IgD-negative memory B cell (primary cell): ENCODE measurements at regions not wholly inside any gene's neighbourhood (a gene's known extent, or its start where the extent isn't known, plus 50 kb on each side); places are given as distances from the start of the nearest gene placed in this dataset.
A peak's percentile ranks its signal among the peaks of the same experiment; 100 is the strongest.
"Not testable (repeated sequence)": the region's sequence is repeated elsewhere in the genome, so short reads cannot be mapped to it uniquely, and the experiment has no call there.

ENCODE experiments used
- H3K27ac Mint-ChIP-seq, 3 donors: one replicate each; pipeline ENCODE4 v1.8.0; 2020 to 2022; ENCODE audit warnings: mild to moderate bottlenecking in 3 of 3, mixed read lengths in 3 of 3, moderate library complexity in 1 of 3
- H3K27me3 Mint-ChIP-seq: one replicate; pipeline ENCODE4 v1.8.0; 2021; ENCODE audit warnings: mixed read lengths
- H3K36me3 Mint-ChIP-seq: one replicate; pipeline ENCODE4 v1.8.0; 2020; ENCODE audit warnings: mild to moderate bottlenecking, mixed read lengths
- H3K4me1 Mint-ChIP-seq, 3 donors: one replicate each; pipeline ENCODE4 v1.8.0; 2020 to 2022; ENCODE audit warnings: mixed read lengths in 3 of 3, mild to moderate bottlenecking in 1 of 3
- H3K4me3 Mint-ChIP-seq, 4 donors: one replicate each; pipeline ENCODE4 v1.8.0; 2020 to 2022; ENCODE audit warnings: mild to moderate bottlenecking in 4 of 4, mixed read lengths in 4 of 4, moderate library complexity in 3 of 4
- H3K9me3 Mint-ChIP-seq, 3 donors: one replicate each; pipeline ENCODE4 v1.8.0; 2020 to 2021; ENCODE audit warnings: mixed read lengths in 3 of 3, mild to moderate bottlenecking in 1 of 3

DNA sequence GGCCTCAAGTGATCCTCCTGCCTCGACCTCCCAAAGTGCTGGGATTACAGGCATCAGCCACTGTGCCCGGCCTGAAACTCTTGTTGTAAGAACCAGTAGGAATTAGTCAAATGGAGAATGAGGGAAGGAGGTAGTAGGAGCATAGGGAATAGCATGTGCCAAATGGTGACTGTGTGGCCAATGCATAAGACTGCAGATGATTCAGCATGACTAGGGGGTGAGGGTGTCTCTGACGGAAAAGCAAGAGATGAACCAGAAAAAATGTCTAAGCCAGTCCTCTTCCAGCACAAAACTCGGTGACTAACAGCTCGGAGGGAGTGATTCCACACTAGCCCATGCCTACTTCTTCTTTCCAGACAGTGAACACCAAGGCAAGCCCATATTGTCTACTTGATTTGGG lies 58.2 kb upstream of the DUSP21 start:
- H3K9me3 Mint-ChIP-seq: no peaks in the 10 kb centered on the region
- no peaks in the 10 kb centered on the region for H3K36me3 Mint-ChIP-seq
- peaks cover 0 to 4% (median 0%) of the 10 kb centered on the region in 3 donors for H3K4me1 Mint-ChIP-seq
- no peaks in the 10 kb centered on the region for H3K27me3 Mint-ChIP-seq
- H3K27ac Mint-ChIP-seq: no peak overlapping the region
- H3K4me3 Mint-ChIP-seq: no peak overlapping the region

DNA sequence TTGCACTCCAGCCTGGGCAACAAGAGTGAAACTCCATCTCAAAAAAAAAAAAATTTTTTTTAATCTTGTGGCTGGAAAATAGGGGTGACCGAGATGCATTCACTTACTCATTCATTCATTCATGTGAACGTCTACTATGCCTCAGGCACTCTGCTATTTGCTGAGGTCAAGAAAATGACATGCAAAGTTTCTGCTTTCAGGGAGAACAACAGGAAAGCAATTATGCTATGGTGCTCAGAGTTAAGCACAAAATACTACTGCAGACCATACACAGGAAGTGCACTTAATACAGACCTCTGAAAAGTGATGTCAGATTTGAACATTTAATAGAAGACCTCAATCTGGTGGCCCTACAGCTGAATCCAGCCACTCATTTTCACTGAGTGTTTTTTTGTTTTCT lies 59.6 kb upstream of the DUSP21 start:
- H3K4me3 Mint-ChIP-seq: no peak overlapping the region
- peaks cover 0 to 3% (median 0%) of the 10 kb centered on the region in 3 donors for H3K9me3 Mint-ChIP-seq
- no peak overlapping the region for H3K27ac Mint-ChIP-seq
- H3K4me1 Mint-ChIP-seq: peaks cover 0 to 4% (median 0%) of the 10 kb centered on the region in 3 donors
- H3K36me3 Mint-ChIP-seq: no peaks in the 10 kb centered on the region
- H3K27me3 Mint-ChIP-seq: no peaks in the 10 kb centered on the region

DNA sequence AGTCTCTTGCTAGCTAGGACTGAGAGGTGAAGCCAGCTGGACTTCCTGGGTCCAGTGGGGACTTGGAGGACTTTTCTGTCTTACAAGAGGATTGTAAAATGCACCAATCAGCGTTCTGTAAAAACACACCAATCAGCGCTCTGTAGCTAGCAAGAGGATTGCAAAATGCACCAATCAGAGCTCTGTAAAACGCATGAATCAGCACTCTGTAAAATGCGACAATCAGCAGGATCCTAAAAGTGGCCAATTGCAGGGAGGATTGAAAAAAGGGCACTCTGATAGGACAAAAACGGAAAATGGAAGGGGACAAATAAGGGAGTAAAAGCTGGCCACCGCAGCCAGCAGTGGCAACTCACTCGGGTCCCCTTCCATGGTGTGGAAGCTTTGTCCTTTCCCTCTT lies 65.6 kb upstream of the DUSP21 start:
- H3K27ac Mint-ChIP-seq: no peak overlapping the region
- no peaks in the 10 kb centered on the region for H3K27me3 Mint-ChIP-seq

DNA sequence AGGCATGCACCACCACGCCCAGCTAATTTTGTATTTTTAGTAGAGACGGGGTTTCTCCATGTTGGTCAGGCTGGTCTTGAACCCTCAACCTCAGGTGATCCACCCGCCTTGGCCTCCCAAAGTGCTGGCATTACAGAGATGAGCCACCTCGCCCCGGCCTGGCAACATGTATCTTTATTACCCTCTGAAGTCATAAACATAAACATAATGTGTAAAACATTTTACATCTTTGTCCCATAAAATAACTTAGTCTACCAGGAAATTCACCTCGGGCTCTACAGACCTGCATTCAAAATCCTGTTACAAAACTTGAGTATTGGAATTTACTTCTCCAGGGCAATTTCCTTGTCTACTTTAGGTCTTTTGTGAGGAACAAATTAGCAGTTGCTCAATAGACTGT lies 68.1 kb upstream of the DUSP21 start:
- Mint-ChIP-seq H3K4me3 (no peak overlapping the region), H3K4me1 (no peaks in the 10 kb centered on the region), H3K27ac (no peak overlapping the region), H3K9me3 (peaks cover 0 to 3% (median 0%) of the 10 kb centered on the region in 3 donors), H3K36me3 (no peaks in the 10 kb centered on the region), H3K27me3 (no peaks in the 10 kb centered on the region)

More for the DNA sequence above, 65.6 kb upstream of the DUSP21 start:
- Mint-ChIP-seq H3K4me3 (no peak overlapping the region), H3K4me1 (no peaks in the 10 kb centered on the region), H3K9me3 (peaks cover 0 to 3% (median 0%) of the 10 kb centered on the region in 3 donors), H3K36me3 (no peaks in the 10 kb centered on the region)

DNA sequence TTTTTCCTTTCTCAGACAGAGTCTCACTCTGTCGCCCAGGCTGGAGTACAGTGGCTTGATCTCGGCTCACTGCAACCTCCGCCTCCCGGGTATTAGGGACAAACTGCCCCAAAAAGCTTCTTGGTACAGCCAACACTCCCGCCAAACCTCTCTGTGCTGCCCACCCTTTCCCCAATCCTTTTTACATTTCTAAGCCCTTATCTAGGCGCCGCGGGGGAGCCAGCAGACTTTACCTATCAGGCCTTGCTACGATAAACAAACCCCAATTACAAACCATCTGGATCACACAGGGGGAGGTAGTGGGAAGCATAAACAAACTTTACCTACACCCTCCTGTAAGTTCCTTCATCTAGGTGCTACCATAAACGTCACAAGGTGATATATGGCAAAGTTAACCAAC lies 69.8 kb upstream of the DUSP21 start:
- not testable (repeated sequence) for H3K27ac Mint-ChIP-seq, H3K27me3 Mint-ChIP-seq, H3K9me3 Mint-ChIP-seq, H3K36me3 Mint-ChIP-seq, H3K4me1 Mint-ChIP-seq, H3K4me3 Mint-ChIP-seq

DNA sequence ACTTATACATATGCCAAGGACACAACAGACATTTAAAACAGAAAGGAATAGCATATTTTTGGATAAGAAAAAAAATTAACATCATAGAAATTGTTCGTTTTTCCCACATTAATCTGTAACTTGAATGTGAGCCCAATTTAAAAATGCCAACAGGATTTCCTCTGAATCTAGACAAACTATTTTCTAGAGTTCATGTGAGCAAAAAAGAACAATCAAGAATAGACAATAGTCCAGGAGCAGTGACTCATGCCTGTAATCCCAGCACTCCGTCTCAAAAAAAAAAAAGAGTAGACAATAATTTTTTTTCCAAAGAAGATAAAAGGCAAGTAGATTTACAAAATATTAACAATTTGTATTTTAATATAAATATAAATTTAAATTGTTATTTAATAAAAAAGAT lies 73.7 kb upstream of the DUSP21 start:
- Mint-ChIP-seq H3K27me3 (peaks cover 2% of the 10 kb centered on the region), H3K27ac (no peak overlapping the region), H3K4me3 (no peak overlapping the region), H3K9me3 (peaks cover 0 to 3% (median 0%) of the 10 kb centered on the region in 3 donors), H3K36me3 (peaks cover 1% of the 10 kb centered on the region), H3K4me1 (peaks cover 5 to 6% (median 5%) of the 10 kb centered on the region in 3 donors)

DNA sequence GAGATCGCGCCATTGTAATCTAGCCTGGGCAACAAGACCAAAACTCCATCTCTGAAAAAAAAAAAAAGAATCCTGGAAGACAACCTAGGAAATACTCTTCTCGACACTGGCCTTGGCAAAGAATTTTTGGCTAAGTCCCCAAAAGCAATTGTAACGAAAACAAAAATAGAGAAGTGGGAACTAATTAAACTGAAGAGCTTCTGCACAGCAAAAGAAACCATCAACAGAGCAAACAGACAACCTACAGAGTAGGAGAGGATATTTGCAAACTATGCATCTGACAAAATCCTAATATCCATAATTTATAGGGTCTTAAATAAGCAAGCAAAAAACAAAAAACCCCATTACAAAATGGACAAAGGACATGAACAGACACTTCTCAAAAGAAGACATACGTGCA lies 76.5 kb upstream of the DUSP21 start:
- Mint-ChIP-seq H3K27ac (no peak overlapping the region), H3K36me3 (peaks cover 3% of the 10 kb centered on the region), H3K27me3 (peaks cover 4% of the 10 kb centered on the region), H3K4me3 (peak overlapping the region in 2 of 4 donors; percentile 55 to 69), H3K4me1 (peaks cover 5 to 6% (median 5%) of the 10 kb centered on the region in 3 donors), H3K9me3 (peaks cover 0 to 3% (median 0%) of the 10 kb centered on the region in 3 donors)

DNA sequence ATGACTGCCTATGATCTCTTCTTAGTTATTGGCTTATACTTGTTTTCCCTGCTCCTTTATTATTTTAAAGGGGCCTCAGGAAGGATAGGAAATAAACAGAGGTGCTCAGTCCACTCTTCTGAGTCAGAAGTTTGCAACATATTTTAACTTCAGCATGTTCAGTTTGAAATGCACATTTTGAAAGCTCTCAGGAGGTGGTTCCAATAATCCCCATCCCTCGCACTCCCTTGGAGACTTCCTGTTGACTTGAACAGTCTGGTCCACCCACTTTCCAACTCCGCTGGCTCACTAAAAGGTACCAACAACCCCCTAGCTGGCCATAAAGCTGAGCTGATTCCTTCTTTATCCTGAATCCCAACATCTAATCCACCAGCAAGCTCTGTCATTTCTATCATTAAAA lies 78.3 kb upstream of the DUSP21 start:
- H3K4me3 Mint-ChIP-seq: no peak overlapping the region
- peaks cover 0 to 3% (median 0%) of the 10 kb centered on the region in 3 donors for H3K9me3 Mint-ChIP-seq
- H3K36me3 Mint-ChIP-seq: peaks cover 5% of the 10 kb centered on the region
- no peak overlapping the region for H3K27ac Mint-ChIP-seq
- peaks cover 9% of the 10 kb centered on the region for H3K27me3 Mint-ChIP-seq
- H3K4me1 Mint-ChIP-seq: peaks cover 5 to 6% (median 5%) of the 10 kb centered on the region in 3 donors

DNA sequence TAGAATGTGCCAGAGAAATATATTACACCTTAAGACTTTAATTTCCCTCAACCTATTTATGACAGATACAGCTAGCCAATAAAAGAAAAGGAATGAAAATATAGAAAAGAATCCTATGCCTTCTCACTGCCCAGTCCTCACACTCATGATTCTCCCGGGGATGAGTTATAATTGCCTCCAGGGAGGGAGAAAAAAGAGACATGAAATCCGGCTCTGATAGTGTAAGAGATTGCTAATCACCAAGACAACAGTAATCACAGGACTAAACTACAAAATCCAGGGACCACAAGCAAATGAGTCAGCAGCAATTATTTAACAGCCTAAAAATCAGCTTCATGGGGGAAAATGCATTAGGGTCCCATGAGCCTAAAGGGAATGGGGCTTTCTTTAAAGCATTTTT lies 95.9 kb upstream of the DUSP21 start:
- Mint-ChIP-seq H3K4me3 (no peak overlapping the region), H3K4me1 (no peaks in the 10 kb centered on the region)

DNA sequence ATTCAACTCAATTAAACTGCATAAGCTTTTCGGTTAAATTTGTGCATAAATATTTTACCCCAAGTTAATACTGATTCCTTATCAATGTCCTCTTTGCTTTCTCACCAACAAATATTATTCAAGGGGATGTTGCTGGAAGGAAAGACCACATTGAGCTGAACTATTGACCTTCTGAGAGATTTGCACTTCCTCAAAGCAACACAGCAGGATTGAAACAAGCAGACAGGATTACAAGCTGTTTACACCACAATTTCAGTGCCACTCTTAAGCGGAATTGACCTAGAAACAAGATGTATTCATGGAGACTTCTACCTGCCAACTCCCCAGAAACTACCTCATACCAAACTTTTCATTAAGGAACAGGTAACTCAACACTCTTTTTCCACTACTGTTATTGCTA lies 96.5 kb upstream of the DUSP21 start:
- H3K27ac Mint-ChIP-seq: no peak overlapping the region
- peaks cover 5% of the 10 kb centered on the region for H3K27me3 Mint-ChIP-seq
- no peaks in the 10 kb centered on the region for H3K9me3 Mint-ChIP-seq
- no peaks in the 10 kb centered on the region for H3K4me1 Mint-ChIP-seq
- H3K4me3 Mint-ChIP-seq: no peak overlapping the region
- H3K36me3 Mint-ChIP-seq: no peaks in the 10 kb centered on the region

More for the DNA sequence above, 95.9 kb upstream of the DUSP21 start:
- Mint-ChIP-seq H3K27ac (no peak overlapping the region), H3K9me3 (peaks cover 0 to 3% (median 0%) of the 10 kb centered on the region in 3 donors), H3K36me3 (no peaks in the 10 kb centered on the region), H3K27me3 (peaks cover 5% of the 10 kb centered on the region)

DNA sequence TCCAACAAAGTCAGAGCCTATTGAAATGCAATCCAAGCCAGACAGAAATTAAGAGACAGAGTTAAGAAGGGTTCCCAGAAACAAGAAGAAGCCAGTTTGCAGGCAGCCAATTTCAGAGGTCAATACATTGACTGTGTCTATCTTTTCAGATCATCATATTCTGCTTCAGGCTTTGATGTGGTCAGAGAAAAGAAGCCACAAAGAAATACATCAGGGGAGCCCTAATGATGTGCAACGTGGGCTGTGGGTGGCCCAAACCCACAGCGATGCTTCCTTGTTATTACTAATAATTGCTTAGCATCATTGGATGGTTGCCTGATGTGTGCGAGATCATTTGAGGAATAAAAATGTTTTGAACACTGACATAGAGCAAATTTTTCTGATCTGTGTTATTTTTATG lies 99.0 kb upstream of the DUSP21 start:
- H3K27me3 Mint-ChIP-seq: peaks cover 4% of the 10 kb centered on the region
- H3K36me3 Mint-ChIP-seq: no peaks in the 10 kb centered on the region
- no peak overlapping the region for H3K4me3 Mint-ChIP-seq
- no peaks in the 10 kb centered on the region for H3K9me3 Mint-ChIP-seq
- no peak overlapping the region for H3K27ac Mint-ChIP-seq
- H3K4me1 Mint-ChIP-seq: no peaks in the 10 kb centered on the region

DNA sequence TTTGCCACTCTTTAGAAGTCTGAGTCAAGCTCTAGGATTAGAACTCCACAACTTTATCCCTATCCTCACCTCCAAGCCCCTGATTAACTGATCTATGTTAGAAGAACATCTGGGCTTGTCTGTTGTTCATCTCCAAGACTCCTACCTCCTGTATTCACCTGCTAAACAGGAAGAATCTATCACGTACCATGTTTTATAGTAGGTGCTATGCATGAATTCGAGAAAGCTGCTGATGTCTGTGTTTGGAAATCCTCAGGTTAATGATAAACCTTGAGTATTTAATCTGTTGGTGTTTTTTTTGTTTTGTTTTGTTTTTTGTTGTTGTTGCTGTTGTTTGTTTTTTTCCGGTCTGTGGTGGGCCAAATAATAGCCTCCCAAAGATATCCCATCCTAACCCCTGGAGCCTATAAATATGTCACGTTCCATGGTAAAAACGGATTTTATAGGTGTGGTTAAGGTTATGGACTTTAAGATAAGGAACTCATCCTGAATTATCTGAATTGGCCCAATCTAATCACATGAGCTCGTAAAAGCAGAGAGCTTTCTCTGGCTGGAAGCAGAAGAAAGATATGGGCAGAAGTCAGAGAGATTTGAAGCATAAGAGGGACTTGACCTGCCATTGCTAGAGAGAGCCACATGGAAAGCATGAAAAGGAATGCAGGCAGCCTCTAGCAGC lies 101.2 kb upstream of the DUSP21 start:
- peaks cover 4% of the 10 kb centered on the region for H3K27me3 Mint-ChIP-seq
- no peaks in the 10 kb centered on the region for H3K36me3 Mint-ChIP-seq
- no peak overlapping the region for H3K4me3 Mint-ChIP-seq

DNA sequence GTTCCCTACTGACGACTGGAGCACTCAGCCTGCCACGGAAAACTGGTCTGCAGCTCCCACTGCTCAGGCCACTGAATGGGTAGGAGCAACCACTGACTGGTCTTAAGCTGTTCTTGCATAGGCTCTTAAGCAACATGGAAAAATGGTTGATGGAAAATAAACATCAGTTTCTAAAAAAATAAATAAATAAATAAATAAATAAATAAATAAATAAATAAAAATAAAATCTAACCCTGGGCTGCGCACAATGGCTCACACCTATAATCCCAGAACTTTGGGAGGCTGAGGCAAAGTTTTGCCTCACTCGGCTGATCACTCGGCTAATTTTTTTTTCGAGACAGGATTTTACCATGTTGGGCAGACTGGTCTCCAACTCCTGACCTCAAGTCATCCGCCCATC lies 102.0 kb upstream of the DUSP21 start:
- H3K4me3 Mint-ChIP-seq, H3K9me3 Mint-ChIP-seq, H3K27me3 Mint-ChIP-seq, H3K36me3 Mint-ChIP-seq, H3K27ac Mint-ChIP-seq, H3K4me1 Mint-ChIP-seq: not testable (repeated sequence)

More for the DNA sequence above, 101.2 kb upstream of the DUSP21 start:
- Mint-ChIP-seq H3K4me1 (no peaks in the 10 kb centered on the region), H3K9me3 (no peaks in the 10 kb centered on the region), H3K27ac (no peak overlapping the region)

DNA sequence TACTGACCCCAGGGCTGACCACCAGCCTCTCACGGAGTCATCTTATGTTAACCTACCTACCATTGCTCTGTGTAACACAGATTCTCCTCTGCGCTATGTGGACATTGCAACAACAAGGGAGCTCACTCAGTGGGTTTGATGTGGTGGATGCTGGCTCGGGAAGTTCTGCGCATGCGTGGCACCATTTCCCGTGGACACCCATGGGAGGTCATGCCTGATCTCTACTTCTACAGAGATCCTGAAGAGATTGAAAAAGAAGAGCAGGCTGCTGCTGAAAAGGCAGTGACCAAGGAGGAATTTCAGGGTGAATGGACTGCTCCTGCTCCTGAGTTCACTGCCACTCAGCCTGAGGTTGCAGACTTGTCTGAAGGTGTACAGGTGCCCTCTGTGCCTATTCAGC lies 102.4 kb upstream of the DUSP21 start:
- not testable (repeated sequence) for H3K4me3 Mint-ChIP-seq, H3K27ac Mint-ChIP-seq, H3K9me3 Mint-ChIP-seq, H3K27me3 Mint-ChIP-seq, H3K4me1 Mint-ChIP-seq, H3K36me3 Mint-ChIP-seq

DNA sequence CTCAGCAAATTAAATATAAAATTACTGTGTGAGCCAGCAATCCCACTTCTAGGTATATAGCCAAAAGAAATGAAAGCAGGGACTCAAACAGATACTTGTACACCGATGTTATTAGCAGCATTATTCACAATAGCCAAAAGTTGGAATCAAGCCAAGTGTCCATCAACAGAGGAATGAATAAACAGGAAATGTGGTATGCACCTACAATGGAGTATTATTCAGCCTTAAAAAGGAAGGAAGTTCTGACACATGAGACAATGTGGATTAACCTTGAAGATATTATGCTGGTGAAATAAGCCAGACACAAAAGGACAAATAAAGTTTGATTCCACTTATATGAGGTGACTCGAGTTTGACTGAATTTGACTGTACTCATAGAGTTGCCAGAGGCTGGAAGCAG lies 108.3 kb upstream of the DUSP21 start:
- H3K27ac Mint-ChIP-seq: no peak overlapping the region
- peaks cover 0 to 4% (median 2%) of the 10 kb centered on the region in 3 donors for H3K9me3 Mint-ChIP-seq
- no peak overlapping the region for H3K4me3 Mint-ChIP-seq
- peaks cover 4% of the 10 kb centered on the region for H3K27me3 Mint-ChIP-seq
- no peaks in the 10 kb centered on the region for H3K4me1 Mint-ChIP-seq
- H3K36me3 Mint-ChIP-seq: no peaks in the 10 kb centered on the region

DNA sequence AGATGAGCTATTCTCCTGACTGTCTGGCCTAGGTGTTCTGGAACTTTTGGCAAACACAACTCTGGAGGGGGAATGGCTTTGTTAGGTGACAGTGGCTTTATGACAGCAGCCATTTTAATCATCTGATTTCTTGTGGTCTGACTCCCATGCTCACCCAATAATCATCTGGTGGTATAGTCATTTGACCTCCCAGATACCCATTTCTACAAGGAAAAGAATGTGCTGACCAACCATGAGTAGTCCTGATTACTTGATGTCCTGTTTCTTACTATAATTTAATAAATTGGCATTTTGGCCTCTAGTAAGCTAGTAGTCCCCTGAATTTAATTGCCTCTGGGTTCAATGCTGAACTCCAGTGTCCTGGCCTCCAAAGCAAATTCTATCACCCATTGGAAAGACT lies 109.9 kb upstream of the DUSP21 start:
- Mint-ChIP-seq H3K36me3 (no peaks in the 10 kb centered on the region), H3K4me3 (no peak overlapping the region), H3K4me1 (peaks cover 0 to 2% (median 2%) of the 10 kb centered on the region in 3 donors), H3K9me3 (peaks cover 0 to 4% (median 2%) of the 10 kb centered on the region in 3 donors), H3K27me3 (peaks cover 6% of the 10 kb centered on the region), H3K27ac (no peak overlapping the region)
